ENCODE measurements at regions not wholly inside any gene's neighbourhood (a gene's known extent, or its start where the extent isn't known, plus 50 kb on each side); places are given as distances from the start of the nearest gene placed in this dataset.

DNA sequence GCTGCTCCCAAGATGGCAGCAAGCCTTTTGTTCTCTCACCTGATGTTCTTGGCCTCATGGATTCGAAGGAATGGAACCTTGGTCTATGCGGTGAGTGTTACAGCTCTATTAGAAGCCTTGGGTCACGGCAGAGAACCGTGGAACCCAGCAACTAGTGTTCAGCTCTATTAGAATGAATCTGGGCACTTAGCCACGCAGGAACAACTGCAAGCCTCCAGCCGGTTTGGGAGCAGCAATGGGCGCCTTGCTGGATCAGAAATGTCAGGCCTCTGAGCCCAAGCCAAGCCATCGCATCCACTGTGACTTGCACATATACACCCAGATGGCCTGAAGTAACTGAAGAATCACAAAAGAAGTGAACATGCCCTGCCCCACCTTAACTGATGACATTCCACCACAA, 1100.7 kb upstream of the PRR20A start:
- 93% methylated on average over 8 of the region's 8 CpGs for WGBS (ENCODE audit: low lambda C conversion rate, missing lambda C conversion rate)

DNA sequence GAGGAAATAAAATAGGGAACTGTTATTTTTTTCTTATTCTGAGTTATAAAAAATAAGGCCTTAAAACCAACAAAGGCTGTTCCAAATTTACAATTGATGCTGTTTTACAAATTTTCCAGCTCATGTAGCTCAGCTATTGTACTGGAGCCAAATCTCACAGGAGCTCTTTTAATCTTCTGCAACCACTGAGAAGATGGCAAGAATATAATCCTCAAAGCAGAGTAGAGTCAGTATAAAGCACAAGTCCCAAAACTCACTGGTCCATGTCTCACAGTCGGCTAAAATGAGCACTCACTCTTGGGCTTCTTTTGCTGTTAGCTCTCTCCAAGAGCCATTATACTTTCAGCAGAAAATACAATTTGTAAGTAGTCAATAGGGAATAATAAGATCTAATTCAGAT, 1074.4 kb upstream of the PRR20A start:
- Histone ChIP-seq H2AFZ (no peak overlapping the region), H3K4me1 (ENCODE audit: insufficient read depth) (no peaks in the 10 kb centered on the region), H3K79me2 (no peaks in the 10 kb centered on the region), H3K27ac (no peak overlapping the region), H3K36me3 (replicated peaks; ENCODE audit: insufficient read depth, low read depth) (no peaks in the 10 kb centered on the region), H3K27me3 (no peaks in the 10 kb centered on the region), H4K20me1 (ENCODE audit: insufficient read depth, poor library complexity, severe bottlenecking) (no peaks in the 10 kb centered on the region), H3K4me3 (no peak overlapping the region), H3K9me2 (replicated peaks; ENCODE audit: insufficient read depth) (no peaks in the 10 kb centered on the region), H3K9me3 (ENCODE audit: low read depth) (no peaks in the 10 kb centered on the region), H3K4me2 (no peak overlapping the region)
- no peak for DNase-seq (ENCODE audit: low spot score)
- 91% methylated on average over 1 of the region's 1 CpG for WGBS (ENCODE audit: low lambda C conversion rate, missing lambda C conversion rate)
- no peak for TF ChIP-seq EZH2phosphoT487 (IDR thresholded peaks at IDR 0.05; ENCODE audit: low read depth, severe bottlenecking, unreplicated experiment)
- TF ChIP-seq EZH2 (IDR thresholded peaks at IDR 0.05; ENCODE audit: borderline replicate concordance) = no peak
- TF ChIP-seq CTCF (IDR thresholded peaks at IDR 0.05; ENCODE audit: poor library complexity) = no peak

More for the DNA sequence above, 1100.7 kb upstream of the PRR20A start:
- Histone ChIP-seq H3K9me2 (replicated peaks; ENCODE audit: insufficient read depth) (no peaks in the 10 kb centered on the region), H3K27me3 (no peaks in the 10 kb centered on the region), H4K20me1 (ENCODE audit: insufficient read depth, poor library complexity, severe bottlenecking) (no peaks in the 10 kb centered on the region), H3K9me3 (ENCODE audit: low read depth) (no peaks in the 10 kb centered on the region), H3K27ac (no peak overlapping the region), H3K79me2 (no peaks in the 10 kb centered on the region), H3K4me1 (ENCODE audit: insufficient read depth) (no peaks in the 10 kb centered on the region), H2AFZ (no peak overlapping the region), H3K36me3 (replicated peaks; ENCODE audit: insufficient read depth, low read depth) (no peaks in the 10 kb centered on the region), H3K4me3 (no peak overlapping the region), H3K4me2 (no peak overlapping the region)
- TF ChIP-seq CTCF (IDR thresholded peaks at IDR 0.05; ENCODE audit: poor library complexity) = no peak
- no peak for TF ChIP-seq EZH2 (IDR thresholded peaks at IDR 0.05; ENCODE audit: borderline replicate concordance)
- no peak for TF ChIP-seq EZH2phosphoT487 (IDR thresholded peaks at IDR 0.05; ENCODE audit: low read depth, severe bottlenecking, unreplicated experiment)
- no peak for DNase-seq (ENCODE audit: low spot score)

- DNase-seq (ENCODE audit: low spot score) = no peak
- Histone ChIP-seq H2AFZ (no peak overlapping the region), H3K79me2 (no peaks in the 10 kb centered on the region), H3K4me3 (no peak overlapping the region), H3K27ac (no peak overlapping the region), H3K9me2 (replicated peaks; ENCODE audit: insufficient read depth) (no peaks in the 10 kb centered on the region), H3K9me3 (ENCODE audit: low read depth) (no peaks in the 10 kb centered on the region), H3K36me3 (replicated peaks; ENCODE audit: insufficient read depth, low read depth) (no peaks in the 10 kb centered on the region), H3K4me2 (no peak overlapping the region), H4K20me1 (ENCODE audit: insufficient read depth, poor library complexity, severe bottlenecking) (no peaks in the 10 kb centered on the region), H3K4me1 (ENCODE audit: insufficient read depth) (no peaks in the 10 kb centered on the region), H3K27me3 (no peaks in the 10 kb centered on the region)
- no peak for TF ChIP-seq CTCF (IDR thresholded peaks at IDR 0.05; ENCODE audit: poor library complexity)
- WGBS (ENCODE audit: low lambda C conversion rate, missing lambda C conversion rate) = 90% methylated on average over 1 of the region's 1 CpG
These were observed 1038.1 kb upstream of the PRR20A start for GRCh38 chr13:56102641-56103040.

DNA sequence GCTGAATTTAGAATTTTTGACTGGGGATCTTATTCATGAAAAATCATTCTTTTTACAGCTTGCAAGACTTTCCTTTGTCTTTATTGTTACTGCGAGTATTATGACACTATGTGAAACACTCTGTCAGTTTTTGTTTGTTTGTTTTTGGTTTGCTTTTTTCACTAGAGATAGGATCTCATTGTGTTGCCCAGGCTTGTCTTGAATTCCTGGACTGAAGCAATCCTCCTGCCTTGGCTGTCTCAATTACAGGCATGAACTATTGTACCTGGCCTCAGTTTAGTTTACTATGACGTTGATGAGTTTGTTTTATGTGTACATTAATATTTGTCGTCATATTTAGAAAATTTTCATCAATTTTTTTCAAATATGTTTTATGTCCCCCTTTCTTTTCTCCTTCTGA, 1030.0 kb upstream of the PRR20A start:
- Histone ChIP-seq H3K9me3 (ENCODE audit: low read depth) (no peaks in the 10 kb centered on the region), H3K27ac (no peak overlapping the region), H3K79me2 (no peaks in the 10 kb centered on the region), H2AFZ (no peak overlapping the region), H3K9me2 (replicated peaks; ENCODE audit: insufficient read depth) (no peaks in the 10 kb centered on the region), H3K4me2 (no peak overlapping the region), H4K20me1 (ENCODE audit: insufficient read depth, poor library complexity, severe bottlenecking) (no peaks in the 10 kb centered on the region), H3K4me3 (no peak overlapping the region), H3K36me3 (replicated peaks; ENCODE audit: insufficient read depth, low read depth) (no peaks in the 10 kb centered on the region), H3K4me1 (ENCODE audit: insufficient read depth) (no peaks in the 10 kb centered on the region), H3K27me3 (no peaks in the 10 kb centered on the region)
- TF ChIP-seq EZH2phosphoT487 (IDR thresholded peaks at IDR 0.05; ENCODE audit: low read depth, severe bottlenecking, unreplicated experiment) (no peak), EZH2 (IDR thresholded peaks at IDR 0.05; ENCODE audit: borderline replicate concordance) (no peak), CTCF (IDR thresholded peaks at IDR 0.05; ENCODE audit: poor library complexity) (no peak)
- 40% methylated on average over 3 of the region's 3 CpGs for WGBS (ENCODE audit: low lambda C conversion rate, missing lambda C conversion rate)
- DNase-seq (ENCODE audit: low spot score) = no peak

Data from hepatocyte (in vitro differentiated cells).